ENCODE measurements at regions not wholly inside any gene's neighbourhood (a gene's known extent, or its start where the extent isn't known, plus 50 kb on each side); places are given as distances from the start of the nearest gene placed in this dataset.

DNA sequence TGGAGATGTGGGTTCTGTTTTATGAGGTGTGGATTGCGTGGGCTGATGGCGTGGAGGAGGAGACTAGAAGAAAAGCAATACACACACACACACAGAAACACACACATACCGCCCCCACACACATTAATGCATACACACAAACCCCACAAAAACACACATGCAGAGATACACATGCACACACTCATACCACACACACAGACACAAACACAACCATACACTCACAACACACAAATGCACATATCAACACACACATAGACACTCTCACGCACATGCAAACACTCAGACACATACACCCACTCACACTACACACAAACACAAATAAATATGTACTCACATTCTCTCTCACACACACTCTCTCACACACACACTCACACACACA, 75.7 kb upstream of the UBL3 start:
- no peak for DNase-seq (ENCODE audit: low read depth)

DNA sequence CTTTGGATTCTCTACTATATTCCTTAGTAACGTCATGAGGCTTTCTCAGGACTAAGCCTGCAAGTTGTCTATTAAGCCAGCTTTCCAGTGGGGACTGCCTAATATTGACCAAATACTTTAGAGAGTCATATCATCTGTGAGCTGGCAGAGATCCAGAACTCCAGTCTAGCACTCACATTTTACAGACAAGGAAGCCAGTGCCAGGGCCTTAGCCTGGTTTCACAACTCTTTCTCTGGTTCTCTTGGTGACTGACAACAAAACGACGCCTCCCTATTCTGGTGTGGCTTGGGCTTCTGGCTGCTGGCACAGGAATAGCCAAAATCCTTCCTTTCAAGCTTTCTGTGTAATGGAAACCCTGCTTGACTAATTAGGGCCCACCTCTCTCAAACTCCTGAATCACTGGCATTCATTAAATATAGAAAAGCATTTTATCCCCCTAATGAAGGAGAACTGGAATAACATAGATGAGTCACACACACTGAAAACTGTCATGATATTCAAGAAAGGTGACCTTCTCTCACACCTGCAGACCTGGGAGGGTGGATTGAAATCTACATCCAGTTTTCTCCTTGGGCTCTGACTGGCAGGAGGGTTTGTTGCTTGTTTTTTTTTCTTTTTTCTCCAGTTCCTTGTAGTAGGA, 75.2 kb upstream of the UBL3 start:
- DNase-seq (ENCODE audit: low read depth), result no peak

DNA sequence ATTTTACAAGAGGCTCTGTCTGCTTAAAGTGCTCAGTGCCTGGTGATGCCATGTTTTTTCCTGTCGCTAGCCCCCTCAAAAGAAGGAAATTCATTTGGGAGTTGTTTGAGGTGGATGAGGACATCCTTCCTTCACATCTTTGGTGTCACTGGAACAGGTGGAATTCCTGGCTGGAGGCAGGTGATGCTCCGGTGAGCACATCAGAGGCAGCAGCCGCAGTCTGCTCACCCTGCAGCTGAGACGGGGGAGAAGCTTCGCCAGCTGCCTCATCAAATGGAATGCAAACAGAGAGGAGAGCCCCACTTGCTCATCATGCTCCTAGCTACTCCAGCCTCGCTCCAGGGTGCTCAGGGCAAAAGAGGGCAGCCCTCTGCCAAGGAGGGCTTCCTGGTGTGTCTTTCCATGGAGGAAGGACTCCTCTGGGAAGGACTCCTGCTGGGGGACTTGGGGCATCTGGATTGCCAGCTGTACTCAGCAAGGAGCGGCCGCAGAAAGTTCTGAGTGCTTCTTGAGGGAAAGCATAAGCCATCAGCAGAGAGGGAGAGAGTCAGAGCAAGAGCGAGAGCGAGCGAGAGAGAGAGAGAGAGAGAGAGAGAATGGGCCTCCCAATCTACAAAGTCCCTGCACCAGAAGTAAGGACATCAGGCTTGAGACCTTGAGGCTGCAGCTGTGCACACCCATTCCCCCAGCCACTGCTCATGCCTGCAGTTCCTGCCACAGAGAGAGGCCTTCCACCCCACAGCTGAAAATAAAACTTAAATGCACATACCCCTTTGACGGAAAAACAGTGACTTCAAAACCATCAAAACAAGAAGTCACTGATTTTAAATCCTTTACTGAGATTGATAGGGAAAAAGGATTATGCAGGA, 74.3 kb upstream of the UBL3 start:
- no peak for DNase-seq (ENCODE audit: low read depth)

DNA sequence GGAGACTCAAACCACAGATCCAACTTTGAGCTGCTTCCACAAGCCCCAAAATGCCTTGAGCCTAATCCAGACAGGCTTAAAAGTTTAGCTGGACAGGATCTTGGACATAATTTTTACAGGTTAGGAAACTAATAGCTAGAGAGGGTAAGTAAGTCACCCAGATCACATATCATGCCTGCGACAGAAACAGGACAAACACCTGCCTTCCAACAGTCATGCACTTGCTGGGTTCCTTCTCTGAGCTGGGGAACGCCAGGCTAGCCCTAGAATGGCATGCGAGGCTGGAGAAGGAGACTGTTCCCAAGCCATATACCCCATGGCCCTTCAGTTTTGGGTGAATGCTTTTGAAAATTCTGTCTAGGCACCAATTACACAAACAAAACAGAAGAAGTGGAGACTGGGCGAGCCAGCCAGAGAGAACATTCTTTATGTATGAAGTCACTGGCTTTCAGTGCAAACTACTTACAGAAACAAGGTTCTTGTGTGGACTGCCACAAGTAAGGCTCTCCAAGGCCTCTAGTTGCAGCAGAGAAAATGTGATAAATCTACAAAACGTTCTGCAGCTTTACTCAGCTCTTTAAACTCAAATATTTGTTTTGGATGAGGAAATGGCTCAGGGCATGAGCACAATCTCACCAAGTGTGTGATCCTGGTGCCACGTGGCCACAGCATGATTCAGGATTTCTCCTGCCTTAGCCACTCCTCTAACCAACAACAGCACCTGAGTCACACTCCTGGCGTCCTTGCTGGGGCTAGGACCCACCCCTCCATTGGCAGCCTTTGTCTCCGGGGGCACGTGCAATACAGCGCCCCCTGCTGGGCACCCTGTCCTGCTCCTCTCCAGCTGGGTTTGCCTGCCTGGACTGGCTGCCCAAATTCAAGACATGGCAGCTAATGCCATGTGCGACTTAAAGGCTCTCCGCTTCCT, 73.4 kb upstream of the UBL3 start:
- peak; percentile 29 for DNase-seq (ENCODE audit: low read depth)

DNA sequence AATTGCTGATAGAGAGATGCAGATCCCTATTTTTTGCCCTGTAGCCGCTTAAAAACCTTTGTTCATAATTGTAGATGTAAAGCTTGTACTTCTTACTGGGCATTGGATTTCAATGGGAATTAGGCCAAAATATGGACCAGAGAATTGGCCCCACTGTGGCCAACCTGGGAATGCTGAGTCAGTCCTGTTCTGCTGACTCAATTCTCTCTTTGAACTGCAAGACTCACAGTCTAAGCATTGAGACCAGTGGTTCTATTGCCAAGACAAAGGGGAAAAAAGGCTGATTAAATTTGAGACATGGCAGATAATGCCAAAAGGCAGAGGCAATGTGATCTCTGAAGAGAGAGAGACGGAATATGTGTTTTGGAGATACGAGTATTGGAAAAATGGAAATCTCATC, 72.5 kb upstream of the UBL3 start:
- DNase-seq (ENCODE audit: low read depth), result no peak

DNA sequence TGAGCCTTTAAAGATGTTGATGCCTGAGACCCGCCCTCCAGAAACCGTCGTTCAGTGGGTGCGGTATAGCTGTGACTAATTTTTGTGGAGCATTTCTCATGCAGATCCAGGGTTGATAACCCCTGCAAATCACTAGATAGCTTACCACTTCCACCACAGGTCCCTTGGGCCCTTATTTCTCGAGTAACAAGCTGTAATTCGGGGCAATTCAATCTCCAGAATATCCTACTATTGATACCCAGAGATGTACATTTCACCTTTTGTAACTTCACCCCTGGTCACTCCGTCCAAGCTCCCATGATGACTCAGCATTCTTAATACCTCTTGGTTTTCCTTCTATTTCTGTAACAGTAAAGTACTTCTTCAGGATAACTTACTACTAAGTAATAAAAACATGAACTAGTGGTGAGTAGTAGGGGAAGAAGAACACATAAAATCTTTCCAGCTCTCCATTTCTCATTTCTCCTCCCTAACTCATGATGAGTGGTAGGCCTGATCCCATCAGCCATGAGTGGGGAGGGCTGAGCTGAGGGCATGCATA, 71.9 kb upstream of the UBL3 start:
- no peak for DNase-seq (ENCODE audit: low read depth)

DNA sequence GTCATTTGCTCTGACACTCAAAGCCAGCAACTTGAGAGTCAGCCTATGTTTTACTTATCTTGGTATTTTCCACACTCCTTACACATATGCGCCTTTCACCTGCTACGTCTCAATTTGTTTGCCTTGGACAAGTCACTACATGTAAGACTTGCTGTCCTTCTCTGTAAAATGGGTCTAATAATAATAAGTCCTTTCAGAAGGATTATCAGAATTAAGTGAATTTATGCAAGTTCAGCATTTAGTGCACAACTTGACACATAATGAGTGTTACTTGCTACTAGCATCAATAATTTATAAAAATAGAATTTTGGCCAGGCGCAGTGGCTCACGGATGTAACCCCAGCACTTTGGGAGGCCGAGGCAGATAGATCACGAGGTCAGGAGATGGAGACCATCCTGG, 71.1 kb upstream of the UBL3 start:
- DNase-seq (ENCODE audit: low read depth), result no peak

DNA sequence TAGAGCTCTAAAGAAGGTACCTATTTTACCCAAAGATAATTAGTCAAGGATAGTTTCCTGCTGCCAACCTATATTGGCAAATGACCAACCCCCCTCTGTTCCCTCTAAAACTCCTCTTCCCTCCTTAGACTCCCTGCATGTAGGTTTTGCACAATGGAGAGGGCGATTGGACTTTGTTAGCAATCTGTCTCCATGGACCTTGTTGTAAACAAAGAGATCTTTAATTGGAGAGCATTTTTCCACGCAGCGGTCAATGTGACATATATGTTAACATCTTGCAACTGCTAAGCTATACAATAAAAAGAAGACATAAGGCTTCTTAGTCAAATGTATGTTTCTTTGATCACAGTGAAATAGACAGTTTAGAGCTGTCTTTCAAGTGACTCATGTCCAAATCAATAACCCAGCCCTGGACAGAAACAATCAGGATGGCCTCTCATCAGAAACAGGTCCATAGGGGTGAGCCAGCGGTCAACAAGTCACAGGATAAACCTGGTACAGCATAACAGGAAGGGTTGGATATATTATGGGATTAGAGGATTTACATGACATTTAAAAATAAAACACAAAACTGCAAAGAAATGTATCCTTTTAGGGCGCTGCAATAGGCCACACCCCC, 69.7 kb upstream of the UBL3 start:
- DNase-seq (ENCODE audit: low read depth), result no peak

DNA sequence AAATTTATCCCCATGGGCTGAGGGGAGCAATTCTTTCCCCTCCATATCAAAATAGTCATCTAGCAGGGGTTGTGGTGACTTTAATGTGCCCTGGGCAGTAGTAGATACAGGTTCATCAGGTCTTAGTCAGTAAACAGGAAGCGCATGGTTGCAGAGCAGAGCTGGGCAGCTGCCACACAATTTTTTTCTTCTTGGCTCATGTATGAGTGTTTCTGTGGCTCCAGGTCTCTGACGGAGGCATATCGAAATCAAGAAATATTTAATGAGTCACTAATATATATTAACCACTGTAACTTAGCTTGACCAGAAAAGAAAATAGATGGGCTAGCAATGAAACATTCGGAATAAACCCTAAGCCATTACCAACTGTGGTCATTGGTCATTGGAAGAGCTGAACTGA, 68.4 kb upstream of the UBL3 start:
- DNase-seq (ENCODE audit: low read depth), result no peak

DNA sequence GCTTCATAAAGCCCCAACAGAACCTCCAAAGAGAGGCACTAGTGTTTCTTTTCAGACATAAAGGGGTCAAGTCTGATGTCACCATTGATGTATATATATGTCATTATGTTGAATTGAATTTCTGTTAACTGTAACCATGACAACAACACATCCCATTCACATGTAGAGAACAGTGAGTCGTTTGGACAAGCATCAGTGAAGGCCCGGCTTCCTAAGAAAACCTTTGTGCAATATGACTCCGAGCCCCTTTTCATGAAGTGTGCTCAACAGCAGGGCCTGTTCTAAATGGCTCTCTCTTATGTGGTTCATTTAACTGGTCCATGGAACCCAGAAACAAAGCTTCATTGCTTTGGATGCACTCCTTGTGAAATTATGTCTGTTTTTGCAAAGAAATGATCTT, 67.2 kb upstream of the UBL3 start:
- DNase-seq (ENCODE audit: low read depth), result no peak

DNA sequence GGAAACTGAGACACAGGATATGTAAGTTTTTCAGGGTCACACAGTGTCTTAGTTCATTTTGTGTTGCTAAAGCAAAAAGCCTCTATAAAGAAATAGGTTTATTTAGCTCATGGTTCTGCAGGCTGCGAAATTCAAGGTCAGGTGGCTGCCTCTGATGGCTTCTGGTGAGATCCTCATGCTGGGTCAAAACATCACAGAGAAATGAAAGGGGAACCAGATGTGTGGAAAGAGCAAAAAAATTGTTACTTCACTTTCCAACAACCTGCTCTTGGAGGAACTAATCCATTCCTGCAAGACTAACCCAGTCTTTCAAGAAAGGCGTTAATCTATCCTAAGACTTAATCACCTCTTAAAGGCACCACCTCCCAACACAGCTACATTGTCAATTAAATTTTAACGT, 64.2 kb upstream of the UBL3 start:
- no peak for DNase-seq (ENCODE audit: low read depth)

DNA sequence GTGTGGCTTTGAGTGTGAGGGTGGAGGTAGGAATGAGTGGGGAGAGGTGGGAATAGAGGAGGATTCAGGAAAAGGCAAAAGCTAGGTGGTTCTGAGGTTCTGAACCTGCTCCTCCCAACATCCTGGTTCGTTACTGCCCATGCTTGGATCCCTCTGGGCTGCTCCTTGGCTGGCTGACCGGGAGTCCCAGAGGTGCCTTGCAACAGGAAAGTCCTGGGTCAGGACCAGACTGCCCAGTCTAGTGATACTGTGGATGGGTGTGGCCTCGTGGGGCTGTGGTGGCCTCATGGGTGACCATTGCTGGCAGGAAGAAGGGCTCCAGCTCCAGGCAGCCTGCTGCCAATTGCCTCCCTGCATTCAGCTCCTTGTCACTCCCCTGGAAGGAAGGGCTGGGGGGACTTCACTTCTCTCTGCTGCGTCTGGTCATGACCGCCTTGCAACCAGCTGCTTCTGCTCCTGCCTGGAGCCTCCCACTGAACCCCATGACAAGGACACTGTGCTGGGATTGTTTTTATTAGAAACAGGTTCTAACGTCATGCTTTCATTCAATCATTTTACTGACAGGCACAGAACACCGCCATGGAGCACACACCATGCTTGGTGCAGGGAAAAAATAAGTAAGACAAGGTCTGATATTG, 61.5 kb upstream of the UBL3 start:
- no peak for DNase-seq (ENCODE audit: low read depth)

DNA sequence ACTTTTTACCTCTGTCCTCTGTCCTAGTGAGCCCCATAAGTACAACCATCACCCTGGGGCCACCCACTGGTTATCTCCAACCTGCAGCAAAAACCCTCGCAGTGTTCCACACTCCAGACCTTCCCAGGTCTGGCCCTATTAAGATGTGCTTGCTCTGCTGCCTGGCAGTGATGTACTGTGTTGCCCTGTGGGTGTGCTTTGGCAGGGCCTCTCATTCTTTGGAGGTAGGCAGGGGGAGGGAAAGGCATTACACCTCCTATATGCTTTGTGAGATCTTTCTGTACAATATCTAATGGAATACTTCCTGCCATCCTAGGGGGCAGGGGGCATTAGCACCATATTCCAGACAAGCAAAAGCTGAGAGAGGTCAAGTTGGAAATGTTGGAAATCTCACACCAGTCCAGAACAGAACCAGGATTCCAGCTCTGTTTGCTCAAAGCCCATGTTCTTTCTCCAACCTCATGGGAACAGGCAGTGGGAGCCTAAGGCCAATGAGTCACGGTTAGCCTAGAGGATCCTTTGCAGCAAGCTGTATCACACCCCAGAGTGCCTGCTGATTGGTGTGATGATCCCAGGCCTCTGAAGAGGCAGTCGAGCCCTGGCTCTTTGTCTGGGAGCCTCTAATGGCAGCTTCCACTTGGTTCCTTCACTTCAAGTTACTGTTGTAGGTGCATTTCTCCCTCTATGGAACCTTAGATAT, 59.7 kb upstream of the UBL3 start:
- DNase-seq (ENCODE audit: low read depth), result no peak

DNA sequence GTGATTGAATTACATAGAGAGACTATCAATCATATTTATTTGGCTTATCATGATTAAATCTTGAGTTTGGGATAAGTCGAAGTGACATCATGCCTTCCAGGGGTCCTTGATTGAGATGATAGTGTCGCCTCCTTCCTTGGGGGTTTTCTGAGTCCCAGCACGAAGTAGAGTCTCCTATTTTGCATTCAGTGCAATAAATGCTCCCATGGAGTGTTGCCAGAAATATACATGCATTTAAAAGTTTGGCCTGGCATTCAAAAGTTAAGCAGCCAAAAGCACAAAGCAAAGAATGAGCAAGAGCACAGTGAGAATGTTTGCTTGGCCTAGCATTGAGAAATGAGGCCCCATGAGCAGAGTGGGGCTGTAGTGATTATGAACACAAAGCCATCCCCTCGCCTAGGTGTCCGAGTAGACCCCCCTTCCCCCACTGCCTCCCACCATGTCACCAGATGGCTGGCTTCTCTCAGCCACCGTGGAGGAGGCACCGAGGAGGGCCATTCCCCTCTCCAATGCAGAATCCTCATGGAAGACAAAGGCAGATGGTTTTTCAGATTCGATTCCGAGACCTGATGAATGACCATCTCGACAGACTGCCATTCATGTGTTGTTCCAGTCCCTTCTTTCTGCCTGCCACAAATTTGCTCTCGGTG, 58.8 kb upstream of the UBL3 start:
- DNase-seq (ENCODE audit: low read depth), result no peak

DNA sequence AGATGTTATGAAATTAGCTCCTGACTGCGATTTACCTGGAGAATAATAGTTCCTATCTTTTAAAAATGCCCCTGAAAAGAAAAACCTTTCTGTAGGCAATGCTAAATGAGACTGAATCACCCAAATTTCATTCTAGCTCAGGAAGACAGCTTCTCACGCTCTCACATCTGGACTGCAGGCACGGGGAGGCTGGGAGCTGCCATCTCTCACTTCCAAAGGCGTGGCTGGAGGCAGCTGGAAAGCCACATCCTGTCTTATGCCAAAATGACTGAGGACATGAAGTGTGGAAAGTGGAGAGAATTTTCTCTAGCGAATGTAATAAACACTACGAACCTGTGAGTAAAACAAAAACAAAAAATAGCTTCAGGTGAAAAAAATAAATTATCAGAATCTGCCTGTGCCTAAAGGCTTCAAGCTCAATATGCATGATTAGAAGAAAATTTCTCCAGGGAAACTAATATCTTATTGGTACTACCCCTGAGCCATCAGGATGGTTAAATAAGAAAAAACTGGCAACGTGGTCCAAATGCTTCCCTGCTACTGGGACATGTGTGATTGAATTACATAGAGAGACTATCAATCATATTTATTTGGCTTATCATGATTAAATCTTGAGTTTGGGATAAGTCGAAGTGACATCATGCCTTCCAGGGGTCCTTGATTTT, 58.1 kb upstream of the UBL3 start:
- DNase-seq (ENCODE audit: low read depth), result no peak

DNA sequence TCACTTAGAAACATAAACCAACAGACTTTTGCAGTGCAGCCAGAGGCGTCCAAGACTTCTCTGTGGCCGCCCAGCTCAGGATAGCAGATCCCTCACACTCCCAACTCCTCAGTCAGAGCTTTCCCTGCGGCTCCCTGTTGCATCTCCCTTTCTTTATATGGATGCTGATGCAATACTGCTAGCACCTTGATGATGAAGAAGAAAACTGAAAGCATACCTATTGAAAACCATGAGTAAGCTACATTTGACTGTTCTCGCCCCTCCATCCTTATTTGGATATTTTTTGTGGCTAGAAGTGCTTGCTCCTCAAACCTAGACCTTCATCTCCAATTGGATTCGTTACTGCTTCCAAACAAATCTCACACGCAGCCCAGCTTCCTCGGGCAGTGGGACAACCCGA, 57.3 kb upstream of the UBL3 start:
- DNase-seq (ENCODE audit: low read depth), result no peak

DNA sequence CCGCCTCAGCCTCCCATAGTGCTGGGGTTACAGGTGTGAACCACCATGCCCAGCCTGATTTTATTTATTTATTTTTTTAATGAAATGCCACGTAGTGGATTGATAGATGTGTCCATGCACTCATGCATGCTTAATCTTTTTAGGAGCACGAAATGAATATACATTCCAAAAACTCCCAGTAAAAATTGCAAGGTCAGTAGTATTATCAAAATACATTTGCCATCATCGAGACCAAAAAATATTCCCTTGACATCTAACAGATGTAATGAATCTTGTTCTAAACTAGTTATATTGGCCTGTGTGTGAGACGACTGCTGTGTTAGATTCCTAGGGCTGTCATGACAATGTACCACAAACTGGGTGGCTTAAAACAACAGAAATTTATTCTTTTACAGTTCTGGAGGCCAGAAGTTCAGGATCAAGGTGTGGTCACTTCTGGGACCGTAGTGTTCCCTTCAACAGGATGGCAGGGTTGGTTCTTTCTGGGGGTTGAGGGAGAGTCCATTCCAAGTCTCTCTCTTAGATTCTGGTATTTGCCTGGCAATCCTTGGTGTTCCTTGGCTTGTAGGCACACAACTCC, 56.1 kb upstream of the UBL3 start:
- no peak for DNase-seq (ENCODE audit: low read depth)

DNA sequence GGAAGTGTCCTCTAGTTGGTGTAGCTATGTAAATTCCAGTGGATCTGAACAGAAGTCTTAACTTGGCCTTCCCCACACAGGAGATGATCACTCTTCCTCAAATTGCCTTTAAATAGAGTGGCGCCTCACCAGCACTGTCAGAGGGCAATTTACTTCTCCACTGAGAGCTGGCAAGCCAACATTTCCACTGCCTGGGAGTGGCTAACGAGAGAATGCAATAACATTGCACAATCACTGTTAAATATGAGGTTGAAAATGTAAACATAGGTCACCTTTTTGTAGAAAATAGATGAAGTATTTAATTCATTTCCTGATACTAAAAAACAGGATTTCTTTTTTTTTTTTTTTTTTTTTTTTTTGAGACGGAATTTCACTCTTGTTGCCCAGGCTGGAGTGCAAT, 55.4 kb upstream of the UBL3 start:
- DNase-seq (ENCODE audit: low read depth), result no peak

DNA sequence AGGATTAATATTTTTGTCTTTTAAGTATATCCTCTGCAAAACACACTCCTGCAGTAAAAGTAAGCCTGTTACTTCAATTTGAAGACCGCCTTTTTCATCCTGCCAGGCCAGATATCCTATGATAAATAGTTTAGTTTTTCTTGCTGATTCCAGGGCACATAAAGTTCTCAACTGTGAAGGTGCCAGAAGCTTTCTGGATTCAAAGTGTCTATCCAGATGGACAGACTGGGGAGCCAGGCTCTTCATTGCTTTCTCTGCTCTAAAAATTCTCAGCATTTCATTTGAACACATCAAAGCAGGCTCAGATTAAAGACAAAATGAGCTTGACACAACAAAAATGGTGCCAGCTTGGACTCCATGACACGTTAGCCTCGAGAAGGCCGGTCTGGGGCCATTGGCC, 53.6 kb upstream of the UBL3 start:
- DNase-seq (ENCODE audit: low read depth), result no peak

DNA sequence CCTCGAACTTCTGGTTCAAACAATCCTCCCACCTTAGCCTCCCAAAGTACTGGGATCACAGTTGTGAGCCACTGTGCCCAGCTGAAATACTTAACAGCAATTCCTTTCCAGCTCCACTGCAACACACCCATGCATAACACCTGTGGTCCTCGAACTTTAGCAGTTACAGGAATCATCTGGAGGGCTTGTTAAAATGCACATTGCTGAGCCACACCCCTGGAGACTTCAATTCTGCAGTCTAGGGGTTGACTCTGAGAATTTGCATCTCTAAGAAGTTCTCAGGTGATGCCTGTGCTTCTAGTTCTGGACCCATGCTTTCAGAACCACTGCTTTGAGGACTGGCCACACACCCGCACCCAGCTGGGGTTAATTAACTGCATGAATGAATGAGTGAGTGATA, 53.1 kb upstream of the UBL3 start:
- no peak for DNase-seq (ENCODE audit: low read depth)
